GM19043 (cell line): ENCODE measurements at regions not wholly inside any gene's neighbourhood (a gene's known extent, or its start where the extent isn't known, plus 50 kb on each side); places are given as distances from the start of the nearest gene placed in this dataset.
A peak's percentile ranks its signal among the peaks of the same experiment; 100 is the strongest.
"Not testable (repeated sequence)": the region's sequence is repeated elsewhere in the genome, so short reads cannot be mapped to it uniquely, and the experiment has no call there.

Experiments
- ATAC-seq: cut with Tn5 transposase; IDR thresholded peaks from one replicate; pipeline ENCODE4 v1.9.1; 2021; ENCODE audit warnings: low read depth; ENCODE audit not compliant: unreplicated experiment

- no peak for ATAC-seq
Observed at GRCh38 chr14:101634202-101634849, 73.0 kb downstream of the DIO3 start.

GRCh38 chr14:101634850-101635748 is 73.8 kb downstream of the DIO3 start:
- no peak for ATAC-seq

GRCh38 chr14:101635749-101636560 is 74.7 kb downstream of the DIO3 start:
- ATAC-seq, result peak; percentile 51

- no peak for ATAC-seq
Observed at GRCh38 chr14:101639241-101639833, 78.0 kb downstream of the DIO3 start.

- ATAC-seq, result no peak
Observed at GRCh38 chr14:101643651-101644050, 82.4 kb downstream of the DIO3 start.

- no peak for ATAC-seq
Observed at GRCh38 chr14:101654051-101654450, 92.8 kb downstream of the DIO3 start.

GRCh38 chr14:101657372-101657771 is 96.1 kb downstream of the DIO3 start:
- no peak for ATAC-seq

GRCh38 chr14:101665478-101666078 is 95.9 kb upstream of the PPP2R5C start:
- no peak for ATAC-seq

- no peak for ATAC-seq
Observed at GRCh38 chr14:101666264-101666663, 95.2 kb upstream of the PPP2R5C start.

GRCh38 chr14:101669629-101670028 is 91.9 kb upstream of the PPP2R5C start:
- no peak for ATAC-seq

- no peak for ATAC-seq
Observed at GRCh38 chr14:101673873-101674272, 87.6 kb upstream of the PPP2R5C start.

GRCh38 chr14:101675835-101676234 is 85.7 kb upstream of the PPP2R5C start:
- not testable (repeated sequence) for ATAC-seq

- not testable (repeated sequence) for ATAC-seq
Observed at GRCh38 chr14:101677912-101678327, 83.6 kb upstream of the PPP2R5C start.

GRCh38 chr14:101681795-101682194 is 79.7 kb upstream of the PPP2R5C start:
- ATAC-seq, result no peak

GRCh38 chr14:101683365-101683764 is 78.1 kb upstream of the PPP2R5C start:
- ATAC-seq, result no peak

GRCh38 chr14:101687756-101688546 is 73.6 kb upstream of the PPP2R5C start:
- ATAC-seq, result no peak

- ATAC-seq, result no peak
Observed at GRCh38 chr14:101689039-101689501, 72.4 kb upstream of the PPP2R5C start.

- not testable (repeated sequence) for ATAC-seq
Observed at GRCh38 chr14:101689966-101690365, 71.5 kb upstream of the PPP2R5C start.

GRCh38 chr14:101695659-101696058 is 65.8 kb upstream of the PPP2R5C start:
- no peak for ATAC-seq
